Muscle of back (tissue), 3 donors: ENCODE measurements at regions not wholly inside any gene's neighbourhood (a gene's known extent, or its start where the extent isn't known, plus 50 kb on each side); places are given as distances from the start of the nearest gene placed in this dataset.

Experiments used
- DNase-seq, 3 donors: peaks; one replicate each; pipeline versions ENCODE4 v3.0.0 to v3.0.0-alpha.2; 2013

DNA sequence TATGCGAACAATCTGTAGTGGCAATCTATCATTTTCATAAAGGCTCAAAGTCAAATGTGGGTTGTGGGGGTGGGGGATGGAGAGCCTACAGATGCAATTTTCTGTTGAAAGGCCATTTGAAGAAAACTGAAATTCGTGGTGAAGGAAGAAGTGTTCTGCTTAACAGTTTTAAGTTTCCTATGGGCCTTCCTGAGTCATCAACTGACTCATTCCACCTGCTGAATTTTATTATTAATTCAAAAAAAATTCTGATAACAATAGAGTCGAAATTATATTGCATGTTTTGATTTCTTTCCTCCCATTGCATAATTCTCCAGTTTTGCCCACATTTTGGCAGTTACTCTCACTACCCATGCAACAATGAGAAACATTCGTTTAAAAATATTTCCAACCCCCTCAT lies 622.3 kb upstream of the ARID1B start:
- DNase-seq, result no peak

DNA sequence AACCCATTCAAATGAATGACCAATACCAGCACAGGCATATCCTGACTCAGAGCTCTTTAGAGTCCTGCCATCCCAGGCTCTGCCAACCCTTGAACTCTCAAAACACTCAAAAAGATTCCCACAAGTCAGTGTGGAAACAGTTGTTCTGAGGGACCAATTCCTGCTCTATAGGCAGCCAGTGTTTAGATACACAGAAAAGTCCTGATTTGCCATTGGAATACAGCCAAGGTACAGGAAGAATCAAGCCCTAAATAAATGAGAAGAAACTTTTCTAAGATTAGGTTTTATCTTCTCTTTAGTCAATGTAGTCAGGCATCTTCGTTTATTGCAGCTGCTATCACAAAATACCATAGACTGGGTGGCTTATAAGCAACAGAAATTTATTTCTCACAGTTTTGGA lies 626.8 kb upstream of the ARID1B start:
- no peak for DNase-seq

DNA sequence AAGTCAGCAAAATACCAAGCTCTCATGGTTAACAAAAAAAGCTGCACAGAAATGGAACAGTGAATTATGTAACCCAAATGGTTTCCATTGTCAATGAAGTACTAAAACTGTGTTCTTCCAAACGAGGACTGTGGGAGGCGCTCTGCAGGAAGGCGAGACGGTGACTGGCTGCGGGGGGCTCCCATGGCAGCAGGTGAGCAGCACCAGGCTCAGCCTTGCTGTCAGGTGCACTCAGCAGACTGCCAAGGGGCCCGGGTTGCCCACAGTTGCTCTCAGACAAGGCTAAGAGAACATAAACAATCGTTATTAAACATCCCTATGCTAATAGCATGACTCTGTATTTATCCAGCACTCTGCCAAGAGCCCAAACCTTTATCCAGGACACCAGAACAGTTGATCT lies 630.3 kb upstream of the ARID1B start:
- no peak for DNase-seq

- no peak for DNase-seq
Observed at GRCh38 chr6:156131221-156131903, 645.8 kb upstream of the ARID1B start.

DNA sequence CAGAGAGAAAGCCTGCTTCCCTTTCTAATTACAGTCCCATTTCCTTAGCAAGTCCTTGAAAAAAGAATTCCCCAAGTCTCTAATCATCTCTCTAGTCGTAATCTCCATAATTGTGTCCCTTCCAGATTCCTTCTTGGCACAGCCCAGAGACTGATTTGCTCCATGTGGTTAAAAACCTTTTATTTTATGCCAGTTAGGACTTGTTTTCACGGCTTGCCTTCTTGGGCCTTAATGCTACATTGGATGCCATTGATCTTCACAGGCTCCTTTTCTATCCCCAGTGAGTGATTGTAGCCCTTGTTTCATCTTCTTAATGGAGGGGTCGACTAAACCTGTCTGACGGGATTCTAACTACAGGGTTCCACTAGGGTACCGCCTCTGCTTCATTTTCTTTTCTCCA lies 650.6 kb upstream of the ARID1B start:
- DNase-seq, result no peak

DNA sequence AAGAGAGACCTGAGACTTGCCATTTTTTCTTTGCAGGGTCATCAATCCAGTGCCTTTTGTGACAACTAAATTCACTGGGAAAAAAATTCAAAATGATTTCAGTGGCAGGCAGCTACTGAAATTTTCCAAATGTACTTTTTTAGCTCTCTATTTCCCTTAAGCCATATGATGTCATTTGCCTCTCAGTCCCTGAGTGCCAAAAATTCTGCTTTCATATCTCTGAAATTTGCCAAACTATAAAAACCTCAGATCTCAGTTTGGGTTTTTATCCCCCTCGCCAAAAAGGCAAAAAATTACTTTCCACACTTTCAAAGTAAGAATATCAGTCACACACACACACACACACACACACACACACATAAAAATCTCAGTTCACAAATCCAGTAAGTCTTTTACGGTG lies 651.3 kb upstream of the ARID1B start:
- DNase-seq, result no peak

DNA sequence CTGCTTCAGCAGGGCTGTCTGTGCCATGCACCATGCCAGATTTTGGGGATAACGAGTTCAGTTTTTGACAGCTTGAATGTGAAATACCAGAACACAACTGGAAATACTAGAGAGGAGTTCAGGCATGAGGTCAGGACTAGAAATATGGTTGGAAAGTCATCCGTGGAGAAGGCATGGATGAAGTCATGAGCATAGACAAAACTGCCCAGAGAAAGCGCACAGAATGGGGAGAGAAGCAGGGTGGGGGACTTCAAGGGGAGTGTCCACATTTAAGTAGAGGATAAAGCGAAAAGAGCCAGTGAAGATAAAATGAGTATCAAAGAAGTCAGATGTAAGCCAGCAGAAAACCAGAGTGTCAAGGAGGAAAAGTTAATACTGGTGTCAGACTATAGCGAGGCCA lies 653.4 kb upstream of the ARID1B start:
- DNase-seq, result no peak

DNA sequence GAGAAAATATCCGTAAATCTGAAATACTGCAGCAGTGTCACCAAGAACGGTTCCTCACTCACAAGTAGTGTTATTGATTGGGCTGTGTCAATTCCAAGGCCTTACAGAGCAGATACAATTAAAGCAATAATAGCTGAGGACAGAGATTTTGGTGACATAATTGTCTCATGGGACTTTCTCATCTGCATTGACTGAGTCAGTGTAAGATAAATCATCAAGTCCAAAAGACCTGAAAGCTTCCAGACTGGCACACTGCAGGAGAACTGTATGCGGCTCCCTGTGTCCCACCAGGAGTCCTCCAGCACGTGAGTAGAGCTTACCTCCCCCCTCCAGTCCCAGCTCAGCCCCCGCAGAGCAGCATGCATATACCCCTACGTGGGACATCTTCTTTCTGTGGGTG lies 655.2 kb upstream of the ARID1B start:
- DNase-seq, result no peak

DNA sequence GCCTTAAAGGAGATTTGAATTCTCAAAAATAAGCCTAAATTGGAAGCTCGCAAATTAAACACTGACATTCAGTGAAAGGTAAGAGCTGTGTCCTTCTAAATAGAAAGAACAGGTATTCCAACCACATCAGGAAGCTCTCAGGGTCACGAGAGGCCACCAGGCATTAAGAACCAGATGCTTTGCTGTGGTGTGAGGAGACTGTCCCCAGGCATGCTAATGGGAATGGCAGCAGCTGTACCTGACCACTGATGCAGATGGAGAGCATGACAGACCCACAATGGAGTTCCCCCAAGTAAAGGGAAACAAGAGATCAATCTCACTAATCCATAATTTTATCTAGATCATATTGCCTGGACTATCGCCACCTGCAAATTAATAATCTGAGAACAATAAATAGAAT lies 658.9 kb upstream of the NOX3 start:
- no peak for DNase-seq

DNA sequence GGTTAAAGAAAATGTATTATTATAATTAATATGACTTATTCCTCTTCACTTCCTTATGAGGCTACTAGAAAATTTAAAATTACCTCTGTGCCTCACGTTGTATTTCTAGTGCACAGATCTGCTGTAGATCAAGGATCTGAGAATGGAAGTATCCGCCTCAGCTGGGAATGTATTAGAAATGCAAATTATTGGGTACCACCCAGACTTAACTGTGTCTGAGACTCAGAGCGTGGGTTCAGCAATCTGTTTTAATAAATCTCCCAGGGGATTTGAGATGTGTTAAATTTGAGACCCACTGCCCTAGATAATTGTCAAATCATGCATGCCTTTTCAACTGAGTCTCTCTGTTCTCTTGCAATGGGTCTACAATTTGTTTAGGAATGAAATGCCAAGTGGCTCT lies 658.0 kb upstream of the NOX3 start:
- DNase-seq, result no peak

DNA sequence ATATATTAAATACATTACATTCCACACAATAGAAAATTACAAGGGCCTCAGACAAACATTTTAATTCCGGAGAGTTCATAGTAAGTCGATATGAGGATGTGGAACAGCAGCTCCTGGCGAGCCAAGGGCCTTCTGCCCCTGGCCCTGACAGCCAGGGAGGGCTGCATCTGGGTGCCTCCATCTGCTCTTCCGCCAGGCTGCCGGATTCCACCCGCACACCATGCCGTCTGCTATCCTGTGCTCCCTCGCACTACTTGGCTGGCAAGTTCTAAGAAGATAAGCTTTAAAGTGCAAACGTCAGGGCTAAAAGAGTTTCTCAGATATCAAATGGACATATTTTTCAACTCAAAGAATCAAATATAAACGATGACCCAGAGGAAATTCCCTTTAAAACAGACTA lies 656.3 kb upstream of the NOX3 start:
- no peak for DNase-seq

- DNase-seq, result no peak
Observed at GRCh38 chr6:156110249-156110648, 654.6 kb upstream of the NOX3 start.

- DNase-seq, result peak in 1 of 3 donors; percentile 6
Observed at GRCh38 chr6:156109713-156110112, 654.1 kb upstream of the NOX3 start.

- DNase-seq, result no peak
Observed at GRCh38 chr6:156107624-156108101, 652.0 kb upstream of the NOX3 start.

DNA sequence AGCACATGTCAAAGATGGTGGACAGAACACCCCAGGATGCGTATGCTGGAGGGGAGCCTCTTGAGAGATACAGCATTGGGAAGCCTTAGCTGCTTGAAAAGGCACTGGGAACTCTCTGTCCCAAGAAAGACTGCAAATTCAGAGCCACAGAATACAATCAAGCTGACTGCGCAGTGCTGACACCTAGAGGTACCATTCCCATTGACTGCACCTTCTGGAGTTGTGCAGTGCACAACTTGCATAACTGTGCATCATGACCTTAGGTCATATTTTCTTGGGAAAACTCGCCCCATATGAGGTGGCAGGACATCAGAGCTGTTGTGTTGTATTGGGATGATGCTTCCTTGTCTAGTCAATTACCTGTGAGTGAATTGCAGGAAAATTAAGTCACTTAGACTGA lies 646.5 kb upstream of the NOX3 start:
- no peak for DNase-seq

- no peak for DNase-seq
Observed at GRCh38 chr6:156098839-156099238, 643.2 kb upstream of the NOX3 start.

GRCh38 chr6:156087487-156087886 lies 631.8 kb upstream of the NOX3 start:
- DNase-seq, result no peak

GRCh38 chr6:156082012-156082411 lies 626.4 kb upstream of the NOX3 start:
- DNase-seq, result no peak

GRCh38 chr6:156080371-156080770 lies 624.7 kb upstream of the NOX3 start:
- no peak for DNase-seq

GRCh38 chr6:156068881-156069280 lies 613.2 kb upstream of the NOX3 start:
- peak in 1 of 3 donors; percentile 11 for DNase-seq

- no peak for DNase-seq
Observed at GRCh38 chr6:156065849-156066248, 610.2 kb upstream of the NOX3 start.

DNA sequence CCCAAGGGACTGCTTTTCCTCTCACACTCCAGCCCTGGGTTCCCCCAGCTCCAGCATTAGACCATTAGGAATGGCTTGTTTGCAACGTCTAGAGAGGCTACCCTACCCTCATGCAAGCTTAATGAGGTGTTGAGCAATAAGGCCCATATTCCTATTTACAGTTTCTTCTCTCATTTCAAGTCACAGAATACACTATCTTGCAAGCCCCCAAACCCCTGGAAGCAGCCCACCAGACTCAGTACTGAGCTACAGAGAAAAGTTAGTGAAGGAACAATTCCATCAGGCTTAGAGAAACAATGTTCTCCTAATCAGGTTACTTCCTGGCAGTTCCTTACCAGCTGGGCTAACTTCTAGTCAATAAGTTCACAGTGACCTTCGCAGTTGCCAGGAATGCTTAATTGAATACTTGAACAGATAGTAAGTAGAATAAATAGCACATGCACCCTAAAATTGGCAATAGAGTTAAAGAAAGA lies 606.5 kb upstream of the NOX3 start:
- DNase-seq, result no peak

GRCh38 chr6:156061465-156061864 lies 605.8 kb upstream of the NOX3 start:
- DNase-seq, result no peak

- no peak for DNase-seq
Observed at GRCh38 chr6:156060013-156060412, 604.4 kb upstream of the NOX3 start.
